ENCODE measurements at regions not wholly inside any gene's neighbourhood (a gene's known extent, or its start where the extent isn't known, plus 50 kb on each side); places are given as distances from the start of the nearest gene placed in this dataset.

DNA sequence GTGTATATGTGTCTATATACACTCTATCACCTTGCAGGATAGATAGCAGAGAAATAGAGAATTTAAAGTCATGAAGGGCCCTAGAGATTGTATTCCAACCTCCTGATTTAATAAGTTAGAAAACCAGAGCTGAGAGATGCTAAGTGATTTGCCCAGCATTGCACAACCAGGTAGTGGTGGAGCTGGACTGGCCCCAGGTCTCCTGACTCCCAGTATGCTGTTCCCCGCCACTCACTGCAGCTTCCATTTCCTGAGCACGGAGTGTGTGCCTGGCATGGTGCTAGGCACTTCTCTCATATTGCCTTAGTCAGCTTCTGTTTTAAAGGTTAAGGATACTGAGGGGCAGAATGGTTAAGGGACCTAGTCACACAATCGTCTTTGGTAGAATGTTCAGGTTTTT is 129.4 kb upstream of the KLHL25 start:
- TF ChIP-seq MYC (IDR thresholded peaks at IDR 0.05; ENCODE audit: low read depth, low read length): no peak
- no peak for TF ChIP-seq POLR2A (IDR thresholded peaks at IDR 0.05; ENCODE audit: extremely low read depth, insufficient read length)
- TF ChIP-seq, protein P1, sequence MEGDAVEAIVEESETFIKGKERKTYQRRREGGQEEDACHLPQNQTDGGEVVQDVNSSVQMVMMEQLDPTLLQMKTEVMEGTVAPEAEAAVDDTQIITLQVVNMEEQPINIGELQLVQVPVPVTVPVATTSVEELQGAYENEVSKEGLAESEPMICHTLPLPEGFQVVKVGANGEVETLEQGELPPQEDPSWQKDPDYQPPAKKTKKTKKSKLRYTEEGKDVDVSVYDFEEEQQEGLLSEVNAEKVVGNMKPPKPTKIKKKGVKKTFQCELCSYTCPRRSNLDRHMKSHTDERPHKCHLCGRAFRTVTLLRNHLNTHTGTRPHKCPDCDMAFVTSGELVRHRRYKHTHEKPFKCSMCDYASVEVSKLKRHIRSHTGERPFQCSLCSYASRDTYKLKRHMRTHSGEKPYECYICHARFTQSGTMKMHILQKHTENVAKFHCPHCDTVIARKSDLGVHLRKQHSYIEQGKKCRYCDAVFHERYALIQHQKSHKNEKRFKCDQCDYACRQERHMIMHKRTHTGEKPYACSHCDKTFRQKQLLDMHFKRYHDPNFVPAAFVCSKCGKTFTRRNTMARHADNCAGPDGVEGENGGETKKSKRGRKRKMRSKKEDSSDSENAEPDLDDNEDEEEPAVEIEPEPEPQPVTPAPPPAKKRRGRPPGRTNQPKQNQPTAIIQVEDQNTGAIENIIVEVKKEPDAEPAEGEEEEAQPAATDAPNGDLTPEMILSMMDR (IDR thresholded peaks at IDR 0.05; ENCODE audit: low read depth, low read length): no peak
- TF ChIP-seq, protein P2, sequence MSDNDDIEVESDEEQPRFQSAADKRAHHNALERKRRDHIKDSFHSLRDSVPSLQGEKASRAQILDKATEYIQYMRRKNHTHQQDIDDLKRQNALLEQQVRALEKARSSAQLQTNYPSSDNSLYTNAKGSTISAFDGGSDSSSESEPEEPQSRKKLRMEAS (IDR thresholded peaks at IDR 0.05; ENCODE audit: low read depth, low read length): no peak
- DNase-seq (ENCODE audit: low read depth): no peak
- no peak overlapping the region for H3K4me3 ChIP-seq (ENCODE audit: low read depth, low read length)

DNA sequence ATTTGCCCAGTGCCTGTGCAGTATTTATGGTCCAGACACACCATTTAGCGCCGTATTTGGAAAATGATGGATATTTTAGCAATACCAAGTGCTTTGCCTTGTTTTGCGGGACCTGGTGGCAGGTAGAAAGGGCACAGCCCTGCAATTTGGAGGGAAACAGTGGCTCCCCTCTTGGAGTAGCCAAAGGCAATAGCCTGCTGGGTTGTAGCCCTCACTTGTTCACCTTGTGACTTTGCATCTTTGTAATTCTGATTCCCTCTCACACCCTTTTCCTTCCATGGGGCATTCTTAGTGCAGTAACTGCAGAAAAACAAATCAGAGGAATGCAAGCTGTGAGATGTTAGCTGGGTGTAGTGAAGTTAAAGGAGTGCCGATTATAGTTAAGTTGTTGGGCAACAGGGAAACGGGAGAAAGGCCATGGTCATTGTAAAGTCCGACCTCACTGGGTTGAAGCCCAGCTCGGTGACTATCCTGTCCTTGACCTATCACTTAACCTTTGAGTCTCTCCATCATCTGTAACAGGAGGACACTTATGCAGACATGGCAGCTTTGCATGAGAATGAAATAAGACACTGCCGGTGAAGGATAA is 131.0 kb upstream of the KLHL25 start:
- TF ChIP-seq, protein P2 (IDR thresholded peaks at IDR 0.05; ENCODE audit: low read depth, low read length): no peak
- TF ChIP-seq MYC (IDR thresholded peaks at IDR 0.05; ENCODE audit: low read depth, low read length) (no peak), POLR2A (IDR thresholded peaks at IDR 0.05; ENCODE audit: extremely low read depth, insufficient read length) (no peak)
- TF ChIP-seq, protein P1 (IDR thresholded peaks at IDR 0.05; ENCODE audit: low read depth, low read length): no peak
- DNase-seq (ENCODE audit: low read depth): no peak
- H3K4me3 ChIP-seq (ENCODE audit: low read depth, low read length): no peak overlapping the region

DNA sequence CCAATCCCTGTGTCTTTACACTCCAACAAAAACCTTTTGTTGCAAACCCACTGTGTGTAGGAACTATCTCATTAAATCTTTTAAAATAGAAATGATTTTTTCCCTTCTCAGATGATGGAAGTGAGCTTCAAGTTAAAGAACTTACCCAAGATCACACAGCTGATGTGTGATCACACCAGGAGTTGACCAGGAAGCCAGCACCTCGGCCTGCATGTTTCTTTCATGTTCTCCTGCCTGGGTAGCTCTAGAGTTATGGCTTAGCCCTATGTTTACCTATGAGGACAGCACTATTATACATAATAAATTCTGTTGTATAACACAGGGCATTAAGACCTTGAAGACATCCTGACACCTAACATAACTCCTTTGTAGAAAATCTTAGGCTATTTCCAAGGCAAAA is 132.1 kb upstream of the KLHL25 start:
- no peak for DNase-seq (ENCODE audit: low read depth)
- H3K4me3 ChIP-seq (ENCODE audit: low read depth, low read length): no peak overlapping the region
- TF ChIP-seq MYC (IDR thresholded peaks at IDR 0.05; ENCODE audit: low read depth, low read length) (no peak), POLR2A (IDR thresholded peaks at IDR 0.05; ENCODE audit: extremely low read depth, insufficient read length) (no peak)
- TF ChIP-seq, protein P2 (IDR thresholded peaks at IDR 0.05; ENCODE audit: low read depth, low read length): no peak
- TF ChIP-seq, protein P1 (IDR thresholded peaks at IDR 0.05; ENCODE audit: low read depth, low read length): no peak

DNA sequence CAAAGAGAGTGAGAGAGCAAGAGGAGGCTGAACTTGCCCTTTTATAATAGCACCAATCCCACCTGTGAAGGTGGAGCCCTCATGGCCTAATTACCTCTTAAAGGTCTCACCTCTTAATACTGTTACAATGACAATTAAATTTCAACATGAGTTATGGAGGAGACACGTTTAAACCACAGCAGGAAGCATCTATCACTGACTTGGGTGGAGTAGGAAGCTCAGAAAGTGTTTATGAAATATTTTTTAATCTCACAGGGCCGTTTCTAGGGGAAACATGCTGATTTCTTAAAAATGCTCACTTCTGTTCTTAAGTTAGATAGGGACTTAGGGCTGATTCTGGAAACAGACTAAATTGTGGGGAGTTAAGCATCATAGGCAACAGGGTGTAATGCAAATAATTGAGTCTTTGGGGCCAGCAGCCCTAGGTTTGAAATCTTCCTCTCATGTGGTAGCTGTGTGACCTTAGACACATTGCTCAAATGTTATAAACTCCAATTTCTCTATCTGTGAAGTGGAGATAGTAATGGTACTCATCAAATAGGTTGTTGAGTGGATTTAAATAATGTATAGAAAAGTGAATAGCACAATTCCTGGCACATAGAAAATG is 133.3 kb upstream of the KLHL25 start:
- DNase-seq (ENCODE audit: low read depth): no peak
- TF ChIP-seq, protein P1 (IDR thresholded peaks at IDR 0.05; ENCODE audit: low read depth, low read length): no peak
- TF ChIP-seq POLR2A (IDR thresholded peaks at IDR 0.05; ENCODE audit: extremely low read depth, insufficient read length) (no peak), MYC (IDR thresholded peaks at IDR 0.05; ENCODE audit: low read depth, low read length) (no peak)
- TF ChIP-seq, protein P2 (IDR thresholded peaks at IDR 0.05; ENCODE audit: low read depth, low read length): no peak
- H3K4me3 ChIP-seq (ENCODE audit: low read depth, low read length): no peak overlapping the region

DNA sequence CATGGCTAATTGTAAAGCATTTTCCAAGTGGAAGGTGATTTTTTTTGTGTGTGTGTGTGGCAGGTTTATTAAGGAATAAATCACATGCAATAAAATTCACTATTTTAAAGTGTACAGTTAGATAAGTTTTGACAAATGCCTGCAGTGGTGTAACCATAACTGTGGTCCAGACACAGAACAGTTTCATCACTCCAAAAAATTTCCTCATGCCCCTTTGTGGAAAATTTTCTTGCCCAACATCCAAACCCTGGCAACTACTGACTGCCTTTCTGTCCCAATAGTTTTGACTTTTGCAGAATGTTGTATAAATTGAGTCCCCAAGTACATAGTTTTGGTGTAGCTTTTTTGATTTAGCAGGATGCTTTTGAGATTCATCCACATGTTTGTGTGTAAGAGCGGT is 135.1 kb upstream of the KLHL25 start:
- no peak for DNase-seq (ENCODE audit: low read depth)
- TF ChIP-seq MYC (IDR thresholded peaks at IDR 0.05; ENCODE audit: low read depth, low read length) (no peak), POLR2A (IDR thresholded peaks at IDR 0.05; ENCODE audit: extremely low read depth, insufficient read length) (no peak)
- TF ChIP-seq, protein P2 (IDR thresholded peaks at IDR 0.05; ENCODE audit: low read depth, low read length): no peak
- TF ChIP-seq, protein P1 (IDR thresholded peaks at IDR 0.05; ENCODE audit: low read depth, low read length): no peak
- H3K4me3 ChIP-seq (ENCODE audit: low read depth, low read length): no peak overlapping the region
